D721Med (cell line): ENCODE measurements at regions not wholly inside any gene's neighbourhood (a gene's known extent, or its start where the extent isn't known, plus 50 kb on each side); places are given as distances from the start of the nearest gene placed in this dataset.
"Not testable (repeated sequence)": the region's sequence is repeated elsewhere in the genome, so short reads cannot be mapped to it uniquely, and the experiment has no call there.

ENCODE experiments used
- DNase-seq: peaks from one replicate; pipeline ENCODE4 v3.0.0; 2011; ENCODE audit warnings: low spot score; ENCODE audit not compliant: insufficient read length
- FAIRE-seq: peaks from 2 replicates; lab custom pipeline; 2011; peaks lifted over from hg19 to GRCh38; lab: Jason Lieb, UNC
- TF ChIP-seq, protein P1 (sequence below): IDR thresholded peaks from 2 replicates; pipeline ENCODE4 v1.5.1; 2012; ENCODE audit warnings: mild to moderate bottlenecking, control low read depth; ENCODE audit not compliant: insufficient read depth; ENCODE audit errors: missing control alignments

DNA sequence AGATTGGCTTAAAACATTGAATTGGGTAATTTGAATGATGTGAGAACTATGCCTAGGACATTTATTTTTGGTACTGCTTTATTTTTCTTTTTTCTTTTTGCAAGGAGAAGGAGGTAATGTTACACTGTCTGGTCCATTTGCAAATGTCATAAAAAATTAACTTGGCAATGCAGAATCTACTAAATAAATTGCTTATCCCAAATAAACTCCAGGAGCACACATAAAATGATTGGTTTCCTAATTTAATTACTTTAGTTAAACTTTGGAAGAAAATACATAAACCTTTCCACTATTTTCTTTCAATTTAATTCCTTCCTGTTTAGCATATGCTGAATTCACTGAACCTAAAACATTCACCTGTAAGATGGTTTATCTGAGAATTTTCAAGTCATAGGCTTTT, 238.4 kb upstream of the ETAA1 start:
- DNase-seq (no peak), FAIRE-seq (no peak)
- TF ChIP-seq, protein P1, sequence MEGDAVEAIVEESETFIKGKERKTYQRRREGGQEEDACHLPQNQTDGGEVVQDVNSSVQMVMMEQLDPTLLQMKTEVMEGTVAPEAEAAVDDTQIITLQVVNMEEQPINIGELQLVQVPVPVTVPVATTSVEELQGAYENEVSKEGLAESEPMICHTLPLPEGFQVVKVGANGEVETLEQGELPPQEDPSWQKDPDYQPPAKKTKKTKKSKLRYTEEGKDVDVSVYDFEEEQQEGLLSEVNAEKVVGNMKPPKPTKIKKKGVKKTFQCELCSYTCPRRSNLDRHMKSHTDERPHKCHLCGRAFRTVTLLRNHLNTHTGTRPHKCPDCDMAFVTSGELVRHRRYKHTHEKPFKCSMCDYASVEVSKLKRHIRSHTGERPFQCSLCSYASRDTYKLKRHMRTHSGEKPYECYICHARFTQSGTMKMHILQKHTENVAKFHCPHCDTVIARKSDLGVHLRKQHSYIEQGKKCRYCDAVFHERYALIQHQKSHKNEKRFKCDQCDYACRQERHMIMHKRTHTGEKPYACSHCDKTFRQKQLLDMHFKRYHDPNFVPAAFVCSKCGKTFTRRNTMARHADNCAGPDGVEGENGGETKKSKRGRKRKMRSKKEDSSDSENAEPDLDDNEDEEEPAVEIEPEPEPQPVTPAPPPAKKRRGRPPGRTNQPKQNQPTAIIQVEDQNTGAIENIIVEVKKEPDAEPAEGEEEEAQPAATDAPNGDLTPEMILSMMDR, result no peak

DNA sequence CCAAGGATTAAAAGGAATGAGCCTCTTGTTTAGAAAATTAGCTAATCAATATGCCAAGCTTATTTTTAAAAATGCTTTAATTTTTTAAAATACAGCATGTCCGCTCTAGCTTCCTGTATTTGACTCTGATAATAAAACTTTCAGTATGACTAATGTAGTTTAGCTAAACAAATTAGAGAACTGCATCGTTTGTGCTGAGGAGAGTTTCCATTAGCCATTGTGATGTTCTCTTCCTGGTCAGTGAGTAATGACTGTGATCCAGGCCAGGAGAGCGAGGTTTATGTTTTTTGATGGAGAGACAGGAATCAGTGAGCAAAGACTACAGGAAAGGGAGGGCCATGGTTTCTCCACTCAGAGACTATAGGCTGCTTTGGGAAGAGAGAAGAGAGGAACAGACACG, 237.2 kb upstream of the ETAA1 start:
- FAIRE-seq (no peak), DNase-seq (no peak)
- TF ChIP-seq, protein P1, result no peak

DNA sequence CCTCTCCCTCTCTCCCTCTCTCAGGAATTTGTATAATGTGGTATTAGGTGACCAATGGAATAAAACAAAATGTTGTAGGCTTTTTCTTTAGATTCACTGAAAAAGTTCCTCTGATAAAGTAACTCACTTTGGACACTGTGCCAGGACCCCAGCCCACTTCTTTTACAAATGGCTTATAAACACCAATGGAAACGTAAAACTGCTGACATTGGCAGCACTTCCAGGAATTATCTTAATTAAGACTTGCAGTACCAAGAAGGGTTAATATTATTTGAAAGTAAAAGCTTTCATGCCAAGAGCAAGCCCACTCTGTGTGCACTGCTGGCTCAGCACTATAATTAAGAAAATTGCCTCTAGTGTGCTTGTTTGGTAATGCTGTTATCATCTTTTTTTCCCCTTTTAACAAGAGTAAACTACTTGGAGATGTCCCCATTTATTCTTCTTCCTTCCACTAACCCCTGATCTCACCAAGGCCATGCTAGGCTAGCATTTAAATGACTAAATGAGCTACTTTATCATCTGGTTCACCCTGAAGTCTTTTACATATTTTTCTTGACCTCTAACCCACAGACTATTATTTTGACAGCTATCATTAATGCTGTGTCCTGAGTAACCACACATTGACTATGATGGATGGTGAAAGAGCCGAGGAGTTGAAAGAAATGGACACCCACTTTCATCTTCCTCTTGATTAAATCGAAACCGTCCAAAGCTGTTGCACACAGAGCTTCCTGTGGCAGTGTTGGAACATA, 232.2 kb upstream of the ETAA1 start:
- FAIRE-seq (no peak), DNase-seq (no peak)
- TF ChIP-seq, protein P1, result no peak

DNA sequence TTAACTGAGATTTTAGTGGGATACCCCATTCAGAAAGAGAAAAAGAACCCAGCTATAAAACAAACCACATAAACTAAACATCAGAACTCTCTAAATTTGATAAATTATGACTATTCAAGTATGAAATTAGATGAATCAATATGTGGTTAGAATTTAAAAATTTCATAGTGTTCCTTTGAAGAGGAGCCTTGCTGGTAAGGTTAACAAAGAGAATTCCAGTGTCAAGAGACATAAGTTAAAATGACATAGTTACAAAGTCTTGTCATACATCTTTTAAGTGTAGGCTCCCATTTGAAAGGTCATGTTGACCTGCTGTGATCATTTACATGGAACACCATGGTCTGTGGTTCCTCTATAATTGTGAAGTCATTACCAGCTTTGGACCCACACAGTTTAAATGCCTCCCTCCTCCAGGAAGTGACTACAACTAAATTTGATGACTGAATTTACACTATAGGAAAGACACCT, 231.6 kb upstream of the ETAA1 start:
- TF ChIP-seq, protein P1, result no peak
- DNase-seq (no peak), FAIRE-seq (no peak)

DNA sequence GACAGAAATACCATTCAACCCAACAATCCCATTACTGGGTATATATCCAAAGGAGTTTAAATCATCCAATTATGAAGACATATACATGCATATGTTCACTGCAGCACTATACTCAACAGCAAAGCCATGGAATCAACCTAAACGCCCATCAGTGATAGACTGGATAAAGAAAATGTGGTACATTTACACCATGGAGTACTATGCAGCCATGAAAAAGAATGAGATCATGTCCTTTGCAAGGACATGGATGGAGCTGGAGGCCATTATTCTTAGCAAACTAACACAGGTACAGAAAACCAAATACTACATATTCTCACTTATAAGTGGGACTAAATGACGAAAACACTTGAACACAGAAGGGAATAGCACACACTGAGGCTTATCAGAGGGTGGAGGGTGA, 230.6 kb upstream of the ETAA1 start:
- not testable (repeated sequence) for FAIRE-seq, DNase-seq

DNA sequence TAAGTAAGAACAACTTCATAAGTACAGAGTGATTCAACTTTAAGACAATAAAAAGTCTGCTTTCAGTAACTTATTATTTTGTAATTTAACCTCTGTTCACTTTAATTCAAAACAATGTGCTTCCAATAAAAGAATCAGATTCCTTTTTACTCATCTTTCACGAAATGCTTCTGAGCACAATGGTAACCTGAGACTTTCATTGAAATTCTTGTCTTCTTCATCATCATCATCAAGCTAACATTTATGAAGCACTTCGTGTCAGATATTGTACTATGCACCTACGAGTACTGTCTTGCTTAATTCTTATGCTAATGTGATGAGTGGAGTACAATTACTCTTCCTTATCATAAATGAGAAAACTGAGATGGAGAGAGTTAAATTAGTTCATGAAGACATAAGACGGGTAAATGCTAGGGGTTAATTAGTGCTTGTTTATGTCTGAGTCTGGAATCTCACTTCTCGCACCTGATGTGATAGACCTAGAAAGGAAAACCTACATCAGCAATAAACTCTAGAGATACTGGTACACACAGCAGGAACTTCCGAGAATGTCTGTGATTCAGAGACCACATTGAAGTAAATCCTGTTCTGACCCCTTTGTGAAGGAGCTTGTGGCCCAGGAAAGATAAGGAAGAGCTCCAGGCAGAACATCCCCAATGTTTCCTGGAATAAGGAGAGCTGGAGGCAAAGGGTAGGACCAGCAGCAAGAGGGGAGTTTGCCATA, 227.6 kb upstream of the ETAA1 start:
- FAIRE-seq (peak; percentile 11), DNase-seq (no peak)
- TF ChIP-seq, protein P1, result no peak

DNA sequence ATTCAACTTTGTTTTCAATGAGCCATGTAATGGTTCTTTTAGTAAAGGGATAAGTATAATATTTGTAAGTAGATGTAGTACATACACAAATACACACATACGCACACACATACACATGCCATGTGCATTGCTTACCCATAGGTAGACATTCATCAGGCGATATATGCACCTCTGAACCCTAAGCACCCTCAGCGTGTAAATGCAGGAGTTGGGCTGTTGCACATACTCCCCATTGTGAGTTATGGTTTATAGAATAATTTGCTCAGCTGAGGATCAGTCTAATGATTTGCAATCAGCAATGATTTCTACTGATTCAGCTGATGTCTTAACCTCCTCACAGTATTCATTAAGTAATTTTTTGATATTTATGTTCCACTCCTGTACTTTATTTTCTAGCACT, 217.6 kb upstream of the ETAA1 start:
- no peak for DNase-seq
- no peak for FAIRE-seq
- TF ChIP-seq, protein P1, result no peak
